ENCODE measurements at regions not wholly inside any gene's neighbourhood (a gene's known extent, or its start where the extent isn't known, plus 50 kb on each side); places are given as distances from the start of the nearest gene placed in this dataset.

DNA sequence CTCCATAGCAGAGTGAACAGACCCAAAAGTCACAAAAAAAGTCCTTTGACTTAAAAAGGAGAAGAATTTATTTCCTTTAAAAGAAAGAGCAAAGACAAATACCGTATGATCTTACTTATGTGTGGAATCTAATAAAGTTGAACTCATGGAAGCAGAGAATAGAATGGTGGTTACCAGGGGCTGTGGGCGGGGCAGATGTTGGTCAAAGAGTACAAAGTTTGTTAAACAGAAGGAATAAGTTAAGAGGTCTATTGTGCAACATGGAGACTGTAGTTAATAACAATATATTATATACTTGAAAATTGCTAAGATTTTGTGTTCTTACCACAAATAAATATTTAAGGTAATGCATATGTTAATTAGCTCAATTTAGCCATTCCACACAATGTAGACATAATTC lies 173.3 kb upstream of the S100G start:
- CTCF ChIA-PET = no interaction called here

DNA sequence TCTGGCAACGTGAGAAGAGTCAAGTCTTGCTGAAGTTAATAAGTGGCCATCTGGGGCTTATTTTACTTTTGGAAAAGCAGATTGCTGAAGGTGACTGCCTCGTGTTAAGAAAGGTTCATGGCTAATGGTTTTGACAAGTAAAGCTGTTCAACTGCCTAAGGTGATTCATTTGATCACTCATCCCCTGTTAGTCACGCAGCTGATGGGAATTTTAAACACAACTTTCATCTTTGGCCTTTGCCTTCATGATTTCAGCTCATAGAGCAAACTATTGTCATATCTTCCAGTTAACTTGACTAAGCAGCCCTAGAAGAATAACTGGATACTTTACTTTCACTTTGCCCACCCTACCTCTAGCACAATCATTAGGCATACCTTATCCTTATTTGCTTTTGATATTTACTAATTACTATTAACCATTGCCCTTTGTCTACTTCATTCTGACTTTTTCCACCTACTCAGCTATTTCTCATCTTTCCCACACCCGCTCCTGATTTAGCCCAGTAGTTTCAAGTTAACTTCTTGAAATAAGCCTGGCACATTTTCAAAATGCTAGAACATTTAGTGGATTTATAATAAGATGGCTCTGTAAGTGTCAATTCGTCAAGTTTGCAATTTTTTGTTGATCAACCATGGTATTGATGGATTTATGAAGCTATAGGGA lies 170.6 kb upstream of the S100G start:
- Histone ChIP-seq H3K9me3 (ENCODE audit: low read depth, low read length, poor library complexity, severe bottlenecking) (no peaks in the 10 kb centered on the region), H3K4me1 (ENCODE audit: insufficient read depth, low read length, poor library complexity, severe bottlenecking) (no peaks in the 10 kb centered on the region), H3K36me3 (ENCODE audit: insufficient read depth, low read length, poor library complexity, severe bottlenecking) (no peaks in the 10 kb centered on the region), H3K27me3 (replicated peaks; ENCODE audit: insufficient read depth, low read depth, low read length, poor library complexity) (no peaks in the 10 kb centered on the region), H3K27ac (ENCODE audit: low read depth, low read length, poor library complexity, severe bottlenecking) (no peak overlapping the region), H3K4me3 (ENCODE audit: low read depth, low read length, poor library complexity, severe bottlenecking) (no peak overlapping the region)
- DNase-seq (ENCODE audit: low spot score) = no peak
- CTCF ChIA-PET = no interaction called here
- POLR2A ChIA-PET (ENCODE audit: low non-redundant PET) = no interaction called here
- BruUV-seq (replicated peaks) = no TSS peak
- intact Hi-C loops (cut with micrococcal nuclease; ENCODE audit: unreplicated experiment) = no loop called here
- TF ChIP-seq, protein P1, sequence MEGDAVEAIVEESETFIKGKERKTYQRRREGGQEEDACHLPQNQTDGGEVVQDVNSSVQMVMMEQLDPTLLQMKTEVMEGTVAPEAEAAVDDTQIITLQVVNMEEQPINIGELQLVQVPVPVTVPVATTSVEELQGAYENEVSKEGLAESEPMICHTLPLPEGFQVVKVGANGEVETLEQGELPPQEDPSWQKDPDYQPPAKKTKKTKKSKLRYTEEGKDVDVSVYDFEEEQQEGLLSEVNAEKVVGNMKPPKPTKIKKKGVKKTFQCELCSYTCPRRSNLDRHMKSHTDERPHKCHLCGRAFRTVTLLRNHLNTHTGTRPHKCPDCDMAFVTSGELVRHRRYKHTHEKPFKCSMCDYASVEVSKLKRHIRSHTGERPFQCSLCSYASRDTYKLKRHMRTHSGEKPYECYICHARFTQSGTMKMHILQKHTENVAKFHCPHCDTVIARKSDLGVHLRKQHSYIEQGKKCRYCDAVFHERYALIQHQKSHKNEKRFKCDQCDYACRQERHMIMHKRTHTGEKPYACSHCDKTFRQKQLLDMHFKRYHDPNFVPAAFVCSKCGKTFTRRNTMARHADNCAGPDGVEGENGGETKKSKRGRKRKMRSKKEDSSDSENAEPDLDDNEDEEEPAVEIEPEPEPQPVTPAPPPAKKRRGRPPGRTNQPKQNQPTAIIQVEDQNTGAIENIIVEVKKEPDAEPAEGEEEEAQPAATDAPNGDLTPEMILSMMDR (conservative IDR thresholded peaks at IDR 0.05; ENCODE audit: low read depth, low read length) = no peak
- TF ChIP-seq EZH2 (IDR thresholded peaks at IDR 0.05; ENCODE audit: borderline replicate concordance, low read depth, low read length, poor library complexity, severe bottlenecking) = no peak

More for the DNA sequence above, 173.3 kb upstream of the S100G start:
- intact Hi-C loops (cut with micrococcal nuclease; ENCODE audit: unreplicated experiment) = no loop called here
- no peaks in the 10 kb centered on the region for H3K4me1 ChIP-seq (ENCODE audit: insufficient read depth, low read length, poor library complexity, severe bottlenecking)
- H3K27ac ChIP-seq (ENCODE audit: low read depth, low read length, poor library complexity, severe bottlenecking) = no peak overlapping the region
- BruUV-seq (replicated peaks) = no TSS peak
- DNase-seq (ENCODE audit: low spot score) = no peak
- no peaks in the 10 kb centered on the region for H3K27me3 ChIP-seq (replicated peaks; ENCODE audit: insufficient read depth, low read depth, low read length, poor library complexity)
- H3K4me3 ChIP-seq (ENCODE audit: low read depth, low read length, poor library complexity, severe bottlenecking) = no peak overlapping the region
- H3K36me3 ChIP-seq (ENCODE audit: insufficient read depth, low read length, poor library complexity, severe bottlenecking) = no peaks in the 10 kb centered on the region
- no peak for TF ChIP-seq EZH2 (IDR thresholded peaks at IDR 0.05; ENCODE audit: borderline replicate concordance, low read depth, low read length, poor library complexity, severe bottlenecking)
- TF ChIP-seq, protein P1 (conservative IDR thresholded peaks at IDR 0.05; ENCODE audit: low read depth, low read length) = no peak
- POLR2A ChIA-PET (ENCODE audit: low non-redundant PET) = no interaction called here
- H3K9me3 ChIP-seq (ENCODE audit: low read depth, low read length, poor library complexity, severe bottlenecking) = no peaks in the 10 kb centered on the region

DNA sequence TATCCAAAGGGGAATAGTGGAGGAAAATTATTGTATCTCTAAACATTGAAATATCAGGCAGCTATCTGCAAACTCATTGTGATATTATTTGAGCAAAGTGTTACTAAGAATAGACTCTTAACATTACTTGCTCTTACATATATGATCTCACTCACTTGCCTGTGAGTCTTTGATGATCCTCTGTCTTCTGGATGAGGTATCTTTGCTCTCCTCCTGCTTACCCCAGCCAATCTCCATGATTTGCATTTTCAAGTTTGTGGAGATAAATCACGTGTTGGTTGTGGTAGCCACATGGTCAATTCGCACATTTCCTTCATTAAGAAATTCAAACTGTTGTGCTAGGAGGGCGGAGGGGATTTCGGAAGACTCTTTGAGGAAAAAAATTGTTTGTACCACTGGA lies 169.9 kb upstream of the S100G start:
- ChIA-PET POLR2A (ENCODE audit: low non-redundant PET) (no interaction called here), CTCF (no interaction called here)
- no peak for DNase-seq (ENCODE audit: low spot score)
- intact Hi-C loops (cut with micrococcal nuclease; ENCODE audit: unreplicated experiment) = no loop called here
- BruUV-seq (replicated peaks) = no TSS peak
- H3K27me3 ChIP-seq (replicated peaks; ENCODE audit: insufficient read depth, low read depth, low read length, poor library complexity) = no peaks in the 10 kb centered on the region
- H3K27ac ChIP-seq (ENCODE audit: low read depth, low read length, poor library complexity, severe bottlenecking) = no peak overlapping the region
- H3K36me3 ChIP-seq (ENCODE audit: insufficient read depth, low read length, poor library complexity, severe bottlenecking) = no peaks in the 10 kb centered on the region
- H3K4me1 ChIP-seq (ENCODE audit: insufficient read depth, low read length, poor library complexity, severe bottlenecking) = no peaks in the 10 kb centered on the region
- TF ChIP-seq, protein P1 (conservative IDR thresholded peaks at IDR 0.05; ENCODE audit: low read depth, low read length) = no peak
- no peak for TF ChIP-seq EZH2 (IDR thresholded peaks at IDR 0.05; ENCODE audit: borderline replicate concordance, low read depth, low read length, poor library complexity, severe bottlenecking)
- no peaks in the 10 kb centered on the region for H3K9me3 ChIP-seq (ENCODE audit: low read depth, low read length, poor library complexity, severe bottlenecking)
- no peak overlapping the region for H3K4me3 ChIP-seq (ENCODE audit: low read depth, low read length, poor library complexity, severe bottlenecking)

Measured in A673 (cell line).